ENCODE measurements at regions not wholly inside any gene's neighbourhood (a gene's known extent, or its start where the extent isn't known, plus 50 kb on each side); places are given as distances from the start of the nearest gene placed in this dataset.

DNA sequence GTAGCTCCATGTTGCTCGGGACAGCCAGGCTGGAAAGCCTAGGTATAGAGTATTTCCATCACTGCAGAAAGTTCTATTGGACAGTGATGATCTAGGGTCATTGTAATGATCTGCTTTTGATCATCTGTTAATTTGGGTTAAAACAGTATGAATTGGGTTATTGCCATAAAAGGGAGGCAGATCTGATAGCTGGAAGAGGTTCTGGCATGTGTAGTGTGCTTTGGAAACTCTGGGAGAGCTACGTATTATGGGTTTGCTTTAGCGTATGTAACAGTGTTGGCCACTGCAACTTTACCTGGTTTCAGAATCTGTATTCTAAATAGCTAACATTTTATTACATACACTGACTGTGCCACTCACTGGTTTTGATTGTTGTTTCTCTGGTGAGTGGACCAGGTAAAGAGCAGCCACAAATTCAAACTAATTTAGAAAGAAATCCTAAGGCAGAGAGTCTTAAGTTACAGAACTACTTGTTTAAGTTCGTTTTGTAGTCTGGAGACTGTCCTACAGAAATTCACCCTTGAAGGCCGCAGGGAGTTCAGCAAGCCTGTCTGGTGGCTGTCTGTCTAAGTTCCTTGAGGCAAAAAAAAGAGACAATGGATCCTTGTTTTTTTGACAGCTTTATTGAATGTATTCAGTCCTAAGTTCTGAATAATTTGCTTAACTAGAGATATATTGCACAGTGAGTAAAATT lies 300.3 kb downstream of the PRL start:
- Histone ChIP-seq H3K27ac (ENCODE audit: low read length in 2 of 2) (no peak overlapping the region), H2AFZ (ENCODE audit: insufficient read depth, low read depth, low read length, poor library complexity, severe bottlenecking) (no peak overlapping the region), H3K36me3 (replicated peaks in 1 of 2; ENCODE audit: control extremely low read depth in 1 of 2, control insufficient read depth in 1 of 2, extremely low read depth in 1 of 2, insufficient read depth in 2 of 2, low read length in 1 of 2) (no peaks in the 10 kb centered on the region), H3K4me1 (ENCODE audit: control insufficient read depth in 2 of 2, insufficient read depth in 2 of 2, low read length in 2 of 2) (no peaks in the 10 kb centered on the region), H4K20me1 (ENCODE audit: control insufficient read depth, insufficient read depth, low read length, poor library complexity, severe bottlenecking) (no peaks in the 10 kb centered on the region), H3K79me2 (ENCODE audit: control insufficient read depth, insufficient read depth, low read length) (no peaks in the 10 kb centered on the region), H3K4me2 (replicated peaks; ENCODE audit: low read depth, low read length, poor library complexity, severe bottlenecking) (no peak overlapping the region), H3K9me3 (ENCODE audit: control extremely low read depth in 1 of 3, control insufficient read depth in 2 of 3, insufficient read depth in 1 of 3, low read length in 2 of 3) (no peaks in the 10 kb centered on the region), H3K4me3 (ENCODE audit: control extremely low read depth in 1 of 5, extremely low read depth in 1 of 5, insufficient read depth in 1 of 5, low read depth in 2 of 5, low read length in 4 of 5) (no peak overlapping the region), H3K27me3 (replicated peaks in 1 of 4; ENCODE audit: control extremely low read depth in 1 of 4, control insufficient read depth in 3 of 4, insufficient read depth in 4 of 4, low read length in 3 of 4) (no peaks in the 10 kb centered on the region), H3K9ac (ENCODE audit: low read length) (no peak overlapping the region)
- no peak overlapping the region for H3K27ac Mint-ChIP-seq
- no peak for TF ChIP-seq CTCF (IDR thresholded peaks at IDR 0.05)
- TF ChIP-seq EZH2 (IDR thresholded peaks at IDR 0.05; ENCODE audit: borderline replicate concordance, insufficient read depth, low read depth, low read length, poor library complexity, severe bottlenecking), result no peak
- H3K9me3 Mint-ChIP-seq (ENCODE audit: insufficient read depth), result no peaks in the 10 kb centered on the region
- ATAC-seq (ENCODE audit: low read depth) (no peak), DNase-seq (no peak)
- no peaks in the 10 kb centered on the region for H3K27me3 Mint-ChIP-seq
- ChIA-PET CTCF (no interaction called here), POLR2A (no interaction called here)
- intact Hi-C loops (cut with micrococcal nuclease), result no loop called here
- no peaks in the 10 kb centered on the region for H3K4me1 Mint-ChIP-seq
- H3K4me3 Mint-ChIP-seq, result no peak overlapping the region
- WGBS (ENCODE audit: insufficient coverage), result 65% methylated on average over 3 of the region's 5 CpGs

- no peaks in the 10 kb centered on the region for H4K20me1 ChIP-seq (ENCODE audit: control insufficient read depth, insufficient read depth, low read length, poor library complexity, severe bottlenecking)
- no peaks in the 10 kb centered on the region for H3K79me2 ChIP-seq (ENCODE audit: control insufficient read depth, insufficient read depth, low read length)
- H3K9me3 ChIP-seq (ENCODE audit: control extremely low read depth in 1 of 3, control insufficient read depth in 2 of 3, insufficient read depth in 1 of 3, low read length in 2 of 3), result no peaks in the 10 kb centered on the region
- ChIA-PET POLR2A (no interaction called here), CTCF (no interaction called here)
- no peaks in the 10 kb centered on the region for H3K36me3 ChIP-seq (replicated peaks in 1 of 2; ENCODE audit: control extremely low read depth in 1 of 2, control insufficient read depth in 1 of 2, extremely low read depth in 1 of 2, insufficient read depth in 2 of 2, low read length in 1 of 2)
- intact Hi-C loops (cut with micrococcal nuclease), result no loop called here
- H3K4me1 ChIP-seq (ENCODE audit: control insufficient read depth in 2 of 2, insufficient read depth in 2 of 2, low read length in 2 of 2), result no peaks in the 10 kb centered on the region
- H3K27ac ChIP-seq (ENCODE audit: low read length in 2 of 2), result no peak overlapping the region
- DNase-seq (no peak), ATAC-seq (ENCODE audit: low read depth) (no peak)
- no peak overlapping the region for H3K4me3 ChIP-seq (ENCODE audit: control extremely low read depth in 1 of 5, extremely low read depth in 1 of 5, insufficient read depth in 1 of 5, low read depth in 2 of 5, low read length in 4 of 5)
- no peak overlapping the region for H3K4me2 ChIP-seq (replicated peaks; ENCODE audit: low read depth, low read length, poor library complexity, severe bottlenecking)
- no peak overlapping the region for H3K27ac Mint-ChIP-seq
- no peak overlapping the region for H3K4me3 Mint-ChIP-seq
- H3K27me3 ChIP-seq (replicated peaks in 1 of 4; ENCODE audit: control extremely low read depth in 1 of 4, control insufficient read depth in 3 of 4, insufficient read depth in 4 of 4, low read length in 3 of 4), result no peaks in the 10 kb centered on the region
- no CpG with 5 or more reads among the region's 5 CpGs for WGBS (ENCODE audit: insufficient coverage)
- no peaks in the 10 kb centered on the region for H3K4me1 Mint-ChIP-seq
- no peak for TF ChIP-seq CTCF (IDR thresholded peaks at IDR 0.05)
- no peak for TF ChIP-seq EZH2 (IDR thresholded peaks at IDR 0.05; ENCODE audit: borderline replicate concordance, insufficient read depth, low read depth, low read length, poor library complexity, severe bottlenecking)
- H3K27me3 Mint-ChIP-seq, result no peaks in the 10 kb centered on the region
- H3K9me3 Mint-ChIP-seq (ENCODE audit: insufficient read depth), result no peaks in the 10 kb centered on the region
- no peak overlapping the region for H3K9ac ChIP-seq (ENCODE audit: low read length)
- no peak overlapping the region for H2AFZ ChIP-seq (ENCODE audit: insufficient read depth, low read depth, low read length, poor library complexity, severe bottlenecking)
These were observed 299.5 kb downstream of the PRL start for GRCh38 chr6:21997119-21998037.

Data from B cell (primary cell).